ENCODE measurements at regions not wholly inside any gene's neighbourhood (a gene's known extent, or its start where the extent isn't known, plus 50 kb on each side); places are given as distances from the start of the nearest gene placed in this dataset.

- TF ChIP-seq CEBPB (IDR thresholded peaks at IDR 0.05) (no peak), RAD21 (IDR thresholded peaks at IDR 0.05; ENCODE audit: low read depth) (no peak), CREB1 (IDR thresholded peaks at IDR 0.05; ENCODE audit: low read depth) (no peak), MAX (IDR thresholded peaks at IDR 0.05) (no peak), TCF12 (IDR thresholded peaks at IDR 0.05; ENCODE audit: low read depth) (no peak), YY1 (IDR thresholded peaks at IDR 0.05; ENCODE audit: low read depth) (no peak), TEAD4 (IDR thresholded peaks at IDR 0.05) (no peak), ZBTB7A (IDR thresholded peaks at IDR 0.05; ENCODE audit: low read depth) (no peak), TAF1 (IDR thresholded peaks at IDR 0.05; ENCODE audit: low read depth) (no peak), NFIC (IDR thresholded peaks at IDR 0.05) (no peak)
Measured at GRCh38 chr6:71524201-71524600, 235.6 kb downstream of the OGFRL1 start.

GRCh38 chr6:71527886-71528285 is 239.3 kb downstream of the OGFRL1 start:
- no peak for TF ChIP-seq ZBTB7A (IDR thresholded peaks at IDR 0.05; ENCODE audit: low read depth)
- TF ChIP-seq EGR1 (IDR thresholded peaks at IDR 0.05): no peak
- no peak for TF ChIP-seq CEBPB (IDR thresholded peaks at IDR 0.05)
- TF ChIP-seq USF1 (IDR thresholded peaks at IDR 0.05): no peak
- no peak for TF ChIP-seq REST (IDR thresholded peaks at IDR 0.05; ENCODE audit: low read depth)
- TF ChIP-seq NFIC (IDR thresholded peaks at IDR 0.05): no peak
- TF ChIP-seq MAX (IDR thresholded peaks at IDR 0.05): no peak
- TF ChIP-seq CREB1 (IDR thresholded peaks at IDR 0.05; ENCODE audit: low read depth): no peak
- TF ChIP-seq FOXM1 (IDR thresholded peaks at IDR 0.05; ENCODE audit: borderline replicate concordance, low read depth): no peak
- TF ChIP-seq TCF12 (IDR thresholded peaks at IDR 0.05; ENCODE audit: low read depth): no peak
- no peak for TF ChIP-seq TAF1 (IDR thresholded peaks at IDR 0.05; ENCODE audit: low read depth)
- TF ChIP-seq EP300 (IDR thresholded peaks at IDR 0.05; ENCODE audit: borderline replicate concordance): no peak

- no peak for TF ChIP-seq REST (IDR thresholded peaks at IDR 0.05; ENCODE audit: low read depth)
- no peak for TF ChIP-seq TCF12 (IDR thresholded peaks at IDR 0.05; ENCODE audit: low read depth)
- no peak for TF ChIP-seq TEAD4 (IDR thresholded peaks at IDR 0.05)
- no peak for TF ChIP-seq ZBTB7A (IDR thresholded peaks at IDR 0.05; ENCODE audit: low read depth)
- no peak for TF ChIP-seq EGR1 (IDR thresholded peaks at IDR 0.05)
- no peak for TF ChIP-seq MAX (IDR thresholded peaks at IDR 0.05)
- no peak for TF ChIP-seq RAD21 (IDR thresholded peaks at IDR 0.05; ENCODE audit: low read depth)
- TF ChIP-seq EP300 (IDR thresholded peaks at IDR 0.05; ENCODE audit: borderline replicate concordance): no peak
- no peak for TF ChIP-seq CREB1 (IDR thresholded peaks at IDR 0.05; ENCODE audit: low read depth)
- TF ChIP-seq CEBPB (IDR thresholded peaks at IDR 0.05): no peak
- no peak for TF ChIP-seq FOXM1 (IDR thresholded peaks at IDR 0.05; ENCODE audit: borderline replicate concordance, low read depth)
- no peak for TF ChIP-seq YY1 (IDR thresholded peaks at IDR 0.05; ENCODE audit: low read depth)
- no peak for TF ChIP-seq TAF1 (IDR thresholded peaks at IDR 0.05; ENCODE audit: low read depth)
- TF ChIP-seq USF1 (IDR thresholded peaks at IDR 0.05): no peak
- no peak for TF ChIP-seq NFIC (IDR thresholded peaks at IDR 0.05)
Measured at GRCh38 chr6:71529026-71529425, 240.4 kb downstream of the OGFRL1 start.

- TF ChIP-seq CREB1 (IDR thresholded peaks at IDR 0.05; ENCODE audit: low read depth) (no peak), EP300 (IDR thresholded peaks at IDR 0.05; ENCODE audit: borderline replicate concordance) (no peak), USF1 (IDR thresholded peaks at IDR 0.05) (no peak), ZBTB7A (IDR thresholded peaks at IDR 0.05; ENCODE audit: low read depth) (no peak), NFIC (IDR thresholded peaks at IDR 0.05) (peak; percentile 15; the same call in 1 of the 2 replicates), TCF12 (IDR thresholded peaks at IDR 0.05; ENCODE audit: low read depth) (no peak)
Measured at GRCh38 chr6:71529769-71530168, 241.2 kb downstream of the OGFRL1 start.

- TF ChIP-seq USF1 (IDR thresholded peaks at IDR 0.05): no peak
- TF ChIP-seq CREB1 (IDR thresholded peaks at IDR 0.05; ENCODE audit: low read depth): no peak
- no peak for TF ChIP-seq FOXM1 (IDR thresholded peaks at IDR 0.05; ENCODE audit: borderline replicate concordance, low read depth)
- no peak for TF ChIP-seq CEBPB (IDR thresholded peaks at IDR 0.05)
- TF ChIP-seq ZBTB7A (IDR thresholded peaks at IDR 0.05; ENCODE audit: low read depth): no peak
- no peak for TF ChIP-seq TEAD4 (IDR thresholded peaks at IDR 0.05)
- TF ChIP-seq TCF12 (IDR thresholded peaks at IDR 0.05; ENCODE audit: low read depth): no peak
- TF ChIP-seq YY1 (IDR thresholded peaks at IDR 0.05; ENCODE audit: low read depth): no peak
- no peak for TF ChIP-seq NFIC (IDR thresholded peaks at IDR 0.05)
- TF ChIP-seq EP300 (IDR thresholded peaks at IDR 0.05; ENCODE audit: borderline replicate concordance): no peak
- no peak for TF ChIP-seq MAX (IDR thresholded peaks at IDR 0.05)
- no peak for TF ChIP-seq REST (IDR thresholded peaks at IDR 0.05; ENCODE audit: low read depth)
- no peak for TF ChIP-seq RAD21 (IDR thresholded peaks at IDR 0.05; ENCODE audit: low read depth)
- no peak for TF ChIP-seq TAF1 (IDR thresholded peaks at IDR 0.05; ENCODE audit: low read depth)
- TF ChIP-seq EGR1 (IDR thresholded peaks at IDR 0.05): no peak
Measured at GRCh38 chr6:71531006-71531405, 242.4 kb downstream of the OGFRL1 start.

All from Ishikawa (cell line).